CD14-positive monocyte (primary cell): ENCODE measurements at regions not wholly inside any gene's neighbourhood (a gene's known extent, or its start where the extent isn't known, plus 50 kb on each side); places are given as distances from the start of the nearest gene placed in this dataset.

Experiments
- DNase-seq, 3 donors: peaks; one replicate each; pipeline ENCODE4 v3.0.0-alpha.2; 2011 to 2022
- H2AFZ ChIP-seq: 2 replicates; pipeline ENCODE4 v1.6.0; 2012; ENCODE audit warnings: mild to moderate bottlenecking, low read depth, low read length, inconsistent platforms; ENCODE audit not compliant: insufficient read depth, poor library complexity, severe bottlenecking
- H3K27ac ChIP-seq, 2 donors: 1 replicate in 1 of 2; 2 replicates in 1 of 2; pipeline ENCODE4 v1.5.1; 2012 to 2013; ENCODE audit warnings: low read length in 2 of 2, control low read depth in 1 of 2, inconsistent platforms in 1 of 2, low read depth in 1 of 2, mild to moderate bottlenecking in 1 of 2
- H3K27me3 ChIP-seq, 2 donors: one replicate each; pipeline versions ENCODE4 v1.6.0 to v1.6.1; 2011 to 2013; ENCODE audit warnings: low read length in 2 of 2; ENCODE audit not compliant: control insufficient read depth in 2 of 2, insufficient read depth in 2 of 2
- H3K36me3 ChIP-seq, 2 donors: replicated peaks in 1 of 2; 1 replicate in 1 of 2; 2 replicates in 1 of 2; pipeline versions ENCODE4 v1.5.1 to v1.6.1; 2012 to 2013; ENCODE audit warnings: low read length in 2 of 2, control low read depth in 1 of 2, inconsistent platforms in 1 of 2, mild to moderate bottlenecking in 1 of 2; ENCODE audit not compliant: insufficient read depth in 2 of 2, control insufficient read depth in 1 of 2
- H3K4me1 ChIP-seq, 2 donors: 1 replicate in 1 of 2; 2 replicates in 1 of 2; pipeline versions ENCODE4 v1.5.1 to v1.6.1; 2012 to 2013; ENCODE audit warnings: low read length in 2 of 2, control low read depth in 1 of 2, inconsistent platforms in 1 of 2, mild to moderate bottlenecking in 1 of 2, moderate library complexity in 1 of 2; ENCODE audit not compliant: insufficient read depth in 2 of 2, control insufficient read depth in 1 of 2
- H3K4me2 ChIP-seq: replicated peaks from 2 replicates; pipeline ENCODE3; 2012; ENCODE audit warnings: low read length, moderate library complexity, mild to moderate bottlenecking; ENCODE audit not compliant: poor library complexity, severe bottlenecking; ENCODE audit errors: extremely low read depth
- H3K4me3 ChIP-seq, 3 experiments: fragments of 200-600 bp in 1 of 3; sonication (generic) in 1 of 3; replicated peaks in 1 of 3; 1 replicate in 2 of 3; 2 replicates in 1 of 3; pipeline ENCODE4 v1.5.1; 2011 to 2013; ENCODE audit warnings: low read length in 3 of 3, mild to moderate bottlenecking in 3 of 3, control low read depth in 2 of 3, low read depth in 2 of 3, inconsistent platforms in 1 of 3, moderate library complexity in 1 of 3
- H3K79me2 ChIP-seq: 2 replicates; pipeline ENCODE4 v1.6.0; 2012; ENCODE audit warnings: mild to moderate bottlenecking, control low read depth, inconsistent platforms, low read length, moderate library complexity; ENCODE audit not compliant: insufficient read depth
- H3K9ac ChIP-seq: 2 replicates; pipeline ENCODE4 v1.6.0; 2017; ENCODE audit warnings: low read length, mild to moderate bottlenecking; ENCODE audit not compliant: insufficient read depth, poor library complexity, severe bottlenecking
- H3K9me3 ChIP-seq, 2 donors: replicated peaks in 1 of 2; 1 replicate in 1 of 2; 2 replicates in 1 of 2; pipeline versions ENCODE4 v1.5.1 to v1.6.1; 2012 to 2013; ENCODE audit warnings: low read length in 2 of 2, control low read depth in 1 of 2; ENCODE audit not compliant: control insufficient read depth in 1 of 2, insufficient read depth in 1 of 2
- H4K20me1 ChIP-seq: 2 replicates; pipeline ENCODE4 v1.6.0; 2012; ENCODE audit warnings: mild to moderate bottlenecking, low read length, control low read depth, moderate library complexity; ENCODE audit not compliant: insufficient read depth
- H3K27ac Mint-ChIP-seq, 7 donors: one replicate each; pipeline ENCODE4 v1.8.0; 2020; ENCODE audit warnings: mild to moderate bottlenecking in 7 of 7, mixed read lengths in 7 of 7, moderate library complexity in 6 of 7, inconsistent platforms in 2 of 7
- H3K27me3 Mint-ChIP-seq, 3 donors: one replicate each; pipeline ENCODE4 v1.8.0; 2021 to 2022; ENCODE audit warnings: low read depth in 3 of 3, mild to moderate bottlenecking in 3 of 3, mixed read lengths in 3 of 3, moderate library complexity in 3 of 3, inconsistent platforms in 1 of 3
- H3K36me3 Mint-ChIP-seq, 2 donors: one replicate each; pipeline ENCODE4 v1.8.0; 2020; ENCODE audit warnings: mixed read lengths in 2 of 2, inconsistent platforms in 1 of 2, mild to moderate bottlenecking in 1 of 2
- H3K4me1 Mint-ChIP-seq: one replicate; pipeline ENCODE4 v1.8.0; 2020; ENCODE audit warnings: mild to moderate bottlenecking, mixed read lengths
- H3K4me3 Mint-ChIP-seq, 2 donors: one replicate each; pipeline ENCODE4 v1.8.0; 2020; ENCODE audit warnings: mild to moderate bottlenecking in 2 of 2, mixed read lengths in 2 of 2, moderate library complexity in 1 of 2
- H3K9me3 Mint-ChIP-seq, 7 donors: one replicate each; pipeline ENCODE4 v1.8.0; 2020 to 2022; ENCODE audit warnings: mixed read lengths in 7 of 7, mild to moderate bottlenecking in 6 of 7, moderate library complexity in 6 of 7, inconsistent platforms in 2 of 7
- CTCF ChIP-seq: fragments of 200-600 bp; IDR thresholded peaks from one replicate; pipeline ENCODE4 v1.8.0; 2022; ENCODE audit warnings: antibody characterized with exemption, mild to moderate bottlenecking
- WGBS: methylation state at CpG from one replicate; pipeline ENCODE4 v1.1.5; 2013; ENCODE audit warnings: missing lambda C conversion rate; ENCODE audit not compliant: insufficient coverage; 5-methylcytosine and 5-hydroxymethylcytosine counted together
- intact Hi-C, 2 donors: fragments of 100-400 bp; cut with micrococcal nuclease; formaldehyde crosslinking; loops; one replicate each; pipeline versions ENCODE4 v1.15.0 to v1.15.1; 2023

- no peak for DNase-seq
- Histone ChIP-seq H3K27ac (no peak overlapping the region), H2AFZ (no peak overlapping the region), H3K27me3 (no peaks in the 10 kb centered on the region), H3K4me2 (no peak overlapping the region), H4K20me1 (no peaks in the 10 kb centered on the region), H3K4me1 (peaks cover 0 to 7% of the 10 kb centered on the region in 2 donors), H3K9ac (no peak overlapping the region), H3K4me3 (no peak overlapping the region), H3K79me2 (no peaks in the 10 kb centered on the region), H3K36me3 (no peaks in the 10 kb centered on the region), H3K9me3 (no peaks in the 10 kb centered on the region)
- WGBS, result no CpG with 5 or more reads among the region's 1 CpG
- intact Hi-C loops, result no loop called here
- no peaks in the 10 kb centered on the region for H3K27me3 Mint-ChIP-seq
- no peak for TF ChIP-seq CTCF
- H3K4me3 Mint-ChIP-seq, result no peak overlapping the region
- peaks cover 7% of the 10 kb centered on the region for H3K4me1 Mint-ChIP-seq
- H3K27ac Mint-ChIP-seq, result no peak overlapping the region
- peaks cover 0 to 5% (median 1%) of the 10 kb centered on the region in 7 donors for H3K9me3 Mint-ChIP-seq
- H3K36me3 Mint-ChIP-seq, result no peaks in the 10 kb centered on the region
These were observed 420.1 kb upstream of the ACVR2A start for GRCh38 chr2:147424766-147425165.

- H3K27ac Mint-ChIP-seq, result no peak overlapping the region
- no peaks in the 10 kb centered on the region for H3K36me3 Mint-ChIP-seq
- no peak overlapping the region for H3K4me3 ChIP-seq
- no peaks in the 10 kb centered on the region for H3K9me3 ChIP-seq
- H3K4me2 ChIP-seq, result no peak overlapping the region
- no peak overlapping the region for H3K27ac ChIP-seq
- DNase-seq, result no peak
- no peaks in the 10 kb centered on the region for H3K36me3 ChIP-seq
- peaks cover 0 to 6% of the 10 kb centered on the region in 2 donors for H3K4me1 ChIP-seq
- H3K27me3 ChIP-seq, result no peaks in the 10 kb centered on the region
- H2AFZ ChIP-seq, result no peak overlapping the region
- H3K4me1 Mint-ChIP-seq, result peaks cover 7% of the 10 kb centered on the region
- no peak overlapping the region for H3K9ac ChIP-seq
- no peak overlapping the region for H3K4me3 Mint-ChIP-seq
- no peaks in the 10 kb centered on the region for H4K20me1 ChIP-seq
- H3K9me3 Mint-ChIP-seq, result peaks cover 0 to 4% (median 0%) of the 10 kb centered on the region in 7 donors
- TF ChIP-seq CTCF, result no peak
- WGBS, result no CpG with 5 or more reads among the region's 1 CpG
- H3K27me3 Mint-ChIP-seq, result peaks cover 0 to 1% (median 0%) of the 10 kb centered on the region in 3 donors
- intact Hi-C loops, result no loop called here
- no peaks in the 10 kb centered on the region for H3K79me2 ChIP-seq
These were observed 423.7 kb upstream of the ACVR2A start for GRCh38 chr2:147420947-147421675.
